GM12872 (cell line): ENCODE measurements at regions not wholly inside any gene's neighbourhood (a gene's known extent, or its start where the extent isn't known, plus 50 kb on each side); places are given as distances from the start of the nearest gene placed in this dataset.

Experiments
- CTCF ChIP-seq: IDR thresholded peaks from 3 replicates; pipeline ENCODE4 v1.5.1; 2011; ENCODE audit warnings: low read depth, mild to moderate bottlenecking, low read length, moderate library complexity; ENCODE audit not compliant: insufficient read depth

- no peak for TF ChIP-seq CTCF
Measured at GRCh38 chr7:97381815-97382554, 264.5 kb downstream of the SDHAF3 start.

GRCh38 chr7:97390052-97390451, 272.6 kb downstream of the SDHAF3 start:
- no peak for TF ChIP-seq CTCF

GRCh38 chr7:97390915-97391593, 273.6 kb downstream of the SDHAF3 start:
- no peak for TF ChIP-seq CTCF

GRCh38 chr7:97401398-97401797, 283.9 kb downstream of the SDHAF3 start:
- TF ChIP-seq CTCF, result no peak

- TF ChIP-seq CTCF, result no peak
Measured at GRCh38 chr7:97405835-97406234, 288.3 kb downstream of the SDHAF3 start.

- no peak for TF ChIP-seq CTCF
Measured at GRCh38 chr7:97407106-97407505, 289.6 kb downstream of the SDHAF3 start.

GRCh38 chr7:97409346-97409745, 291.8 kb downstream of the SDHAF3 start:
- TF ChIP-seq CTCF, result no peak
